NCI-H446 (cell line): ENCODE measurements at regions not wholly inside any gene's neighbourhood (a gene's known extent, or its start where the extent isn't known, plus 50 kb on each side); places are given as distances from the start of the nearest gene placed in this dataset.
A peak's percentile ranks its signal among the peaks of the same experiment; 100 is the strongest.
"Not testable (repeated sequence)": the region's sequence is repeated elsewhere in the genome, so short reads cannot be mapped to it uniquely, and the experiment has no call there.

Experiments used
- DNase-seq, 2 experiments: peaks; one replicate each; lab custom pipeline; 2025; lab: John Stamatoyannopoulos, UW

- DNase-seq: no peak
Measured at GRCh38 chrX:84611843-84612636, 109.8 kb upstream of the HDX start.

- no peak for DNase-seq
Measured at GRCh38 chrX:84634201-84634782, 132.0 kb upstream of the HDX start.

GRCh38 chrX:84666086-84666485 is 163.8 kb upstream of the HDX start:
- DNase-seq: no peak

GRCh38 chrX:84690228-84690627 is 188.0 kb upstream of the HDX start:
- no peak for DNase-seq

GRCh38 chrX:84709987-84710386 is 207.7 kb upstream of the HDX start:
- DNase-seq: no peak

GRCh38 chrX:84710611-84711010 is 208.4 kb upstream of the HDX start:
- DNase-seq: no peak

- no peak for DNase-seq
Measured at GRCh38 chrX:84712621-84713020, 210.4 kb upstream of the HDX start.

- DNase-seq: no peak
Measured at GRCh38 chrX:84715315-84715714, 213.1 kb upstream of the HDX start.

- DNase-seq: no peak
Measured at GRCh38 chrX:84717343-84717742, 215.1 kb upstream of the HDX start.

GRCh38 chrX:84721416-84721815 is 219.2 kb upstream of the HDX start:
- DNase-seq: no peak

- DNase-seq: no peak
Measured at GRCh38 chrX:84724576-84724975, 222.3 kb upstream of the HDX start.

GRCh38 chrX:84729408-84729807 is 227.2 kb upstream of the HDX start:
- DNase-seq: no peak

- peak; percentile 4 to 42 for DNase-seq
Measured at GRCh38 chrX:84729809-84730208, 227.6 kb upstream of the HDX start.

- no peak for DNase-seq
Measured at GRCh38 chrX:84735025-84735424, 232.8 kb upstream of the HDX start.

- no peak for DNase-seq
Measured at GRCh38 chrX:84737471-84737871, 235.2 kb upstream of the HDX start.

GRCh38 chrX:84747516-84747915 is 245.3 kb upstream of the HDX start:
- DNase-seq: no peak

GRCh38 chrX:84748965-84749656 is 246.9 kb upstream of the HDX start:
- no peak for DNase-seq

- DNase-seq: no peak
Measured at GRCh38 chrX:84760560-84760959, 243.1 kb upstream of the APOOL start.

GRCh38 chrX:84796321-84796720 is 207.4 kb upstream of the APOOL start:
- DNase-seq: no peak

- DNase-seq: no peak
Measured at GRCh38 chrX:84830836-84831235, 172.8 kb upstream of the APOOL start.

GRCh38 chrX:84846541-84846940 is 157.1 kb upstream of the APOOL start:
- not testable (repeated sequence) for DNase-seq

- DNase-seq: not testable (repeated sequence)
Measured at GRCh38 chrX:84851183-84851582, 152.5 kb upstream of the APOOL start.

- not testable (repeated sequence) for DNase-seq
Measured at GRCh38 chrX:84856791-84857190, 146.9 kb upstream of the APOOL start.
